H9 (cell line): ENCODE measurements at regions not wholly inside any gene's neighbourhood (a gene's known extent, or its start where the extent isn't known, plus 50 kb on each side); places are given as distances from the start of the nearest gene placed in this dataset.

Experiments
- DNase-seq: peaks from one replicate; pipeline ENCODE4 v3.0.0-alpha.2; 2017
- H2AFZ ChIP-seq: one replicate; pipeline ENCODE4 v1.6.1; 2013; ENCODE audit warnings: mild to moderate bottlenecking, low read length, control low read depth, moderate library complexity
- H2AK5ac ChIP-seq: 2 replicates; pipeline ENCODE4 v1.6.1; 2013; ENCODE audit warnings: low read length, control low read depth, mixed read lengths; ENCODE audit not compliant: insufficient read length
- H2BK120ac ChIP-seq: one replicate; pipeline ENCODE4 v1.6.1; 2013; ENCODE audit warnings: low read depth, mild to moderate bottlenecking, low read length, control low read depth, inconsistent platforms; ENCODE audit not compliant: poor library complexity, severe bottlenecking
- H2BK12ac ChIP-seq: 2 replicates; pipeline ENCODE4 v1.6.1; 2013; ENCODE audit warnings: low read length, control low read depth, mixed read lengths, low read depth; ENCODE audit not compliant: insufficient read length
- H2BK15ac ChIP-seq: 2 replicates; pipeline ENCODE4 v1.6.1; 2013; ENCODE audit warnings: low read depth, low read length, control low read depth
- H2BK20ac ChIP-seq: one replicate; pipeline ENCODE4 v1.6.1; 2013; ENCODE audit warnings: low read depth, mild to moderate bottlenecking, low read length, control low read depth, inconsistent platforms; ENCODE audit not compliant: poor library complexity, severe bottlenecking
- H2BK5ac ChIP-seq: 2 replicates; pipeline ENCODE4 v1.6.1; 2013; ENCODE audit warnings: low read length, control low read depth, mixed read lengths; ENCODE audit not compliant: insufficient read length
- H3K14ac ChIP-seq: 2 replicates; pipeline ENCODE4 v1.6.1; 2013; ENCODE audit warnings: low read length, control low read depth; ENCODE audit not compliant: insufficient read depth
- H3K18ac ChIP-seq: 2 replicates; pipeline ENCODE4 v1.6.1; 2013; ENCODE audit warnings: low read depth, mild to moderate bottlenecking, mixed read lengths, low read length, control low read depth; ENCODE audit not compliant: insufficient read length
- H3K23ac ChIP-seq: 2 replicates; pipeline ENCODE4 v1.6.1; 2013; ENCODE audit warnings: low read length, control low read depth, mixed read lengths, low read depth; ENCODE audit not compliant: insufficient read length
- H3K23me2 ChIP-seq: 2 replicates; pipeline ENCODE4 v1.6.1; 2013; ENCODE audit warnings: low read depth, mild to moderate bottlenecking, mixed read lengths, low read length, control low read depth; ENCODE audit not compliant: insufficient read length, poor library complexity, severe bottlenecking
- H3K27ac ChIP-seq: 2 replicates; pipeline ENCODE4 v1.5.1; 2013; ENCODE audit warnings: low read length, control low read depth, mixed read lengths, low read depth; ENCODE audit not compliant: insufficient read length
- H3K27me3 ChIP-seq: 2 replicates; pipeline ENCODE4 v1.6.1; 2013; ENCODE audit warnings: low read length, control low read depth, inconsistent platforms; ENCODE audit not compliant: insufficient read depth
- H3K4ac ChIP-seq: 2 replicates; pipeline ENCODE4 v1.6.1; 2013; ENCODE audit warnings: low read depth, mild to moderate bottlenecking, control low read depth, inconsistent platforms, low read length, moderate library complexity
- H3K4me1 ChIP-seq: 2 replicates; pipeline ENCODE4 v1.6.1; 2013; ENCODE audit warnings: low read length, control low read depth, inconsistent platforms; ENCODE audit not compliant: insufficient read depth
- H3K4me2 ChIP-seq: 2 replicates; pipeline ENCODE4 v1.6.1; 2013; ENCODE audit warnings: low read length, control low read depth, mixed read lengths; ENCODE audit not compliant: insufficient read length, insufficient read depth
- H3K56ac ChIP-seq: 2 replicates; pipeline ENCODE4 v1.6.1; 2013; ENCODE audit warnings: low read depth, mild to moderate bottlenecking, mixed read lengths, low read length, control low read depth; ENCODE audit not compliant: insufficient read length
- H3K79me1 ChIP-seq: 2 replicates; pipeline ENCODE4 v1.6.1; 2013; ENCODE audit warnings: low read depth, mild to moderate bottlenecking, moderate library complexity, low read length, control low read depth, inconsistent platforms; ENCODE audit not compliant: insufficient read depth, poor library complexity, severe bottlenecking
- H3K79me2 ChIP-seq: 2 replicates; pipeline ENCODE4 v1.6.1; 2013; ENCODE audit warnings: low read length, control low read depth, inconsistent platforms; ENCODE audit not compliant: insufficient read depth
- H3K9ac ChIP-seq: 2 replicates; pipeline ENCODE4 v1.6.1; 2013; ENCODE audit warnings: low read length, control low read depth, mixed read lengths; ENCODE audit not compliant: insufficient read length; ENCODE audit errors: extremely low read depth
- H3K9me3 ChIP-seq: one replicate; pipeline ENCODE4 v1.6.1; 2013; ENCODE audit warnings: low read depth, low read length, inconsistent platforms; ENCODE audit not compliant: control insufficient read depth
- H3T11ph ChIP-seq: one replicate; pipeline ENCODE4 v1.6.1; 2013; ENCODE audit warnings: mild to moderate bottlenecking, low read length, control low read depth, inconsistent platforms
- H4K20me1 ChIP-seq: one replicate; pipeline ENCODE4 v1.6.1; 2013; ENCODE audit not compliant: control insufficient read depth, insufficient read length, insufficient read depth
- H4K5ac ChIP-seq: 2 replicates; pipeline ENCODE4 v1.6.1; 2013; ENCODE audit warnings: low read depth, mild to moderate bottlenecking, mixed read lengths, low read length, control low read depth; ENCODE audit not compliant: insufficient read length
- H4K8ac ChIP-seq: replicated peaks from 2 replicates; pipeline ENCODE4 v1.6.1; 2013; ENCODE audit warnings: low read length, control low read depth, mixed read lengths, low read depth; ENCODE audit not compliant: insufficient read length
- H4K91ac ChIP-seq: 2 replicates; pipeline ENCODE4 v1.6.1; 2013; ENCODE audit warnings: low read depth, mild to moderate bottlenecking, moderate library complexity, mixed read lengths, low read length, control low read depth; ENCODE audit not compliant: insufficient read length
- H3K27ac Mint-ChIP-seq, 3 experiments: 2 replicates in 2 of 3; 3 replicates in 1 of 3; pipeline ENCODE4 v1.8.0; 2020 to 2021; ENCODE audit warnings: mixed read lengths in 3 of 3, mild to moderate bottlenecking in 1 of 3, moderate library complexity in 1 of 3
- H3K27me3 Mint-ChIP-seq: 2 replicates; pipeline ENCODE4 v1.8.0; 2021; ENCODE audit warnings: low read depth, mild to moderate bottlenecking, moderate library complexity, mixed read lengths
- H3K36me3 Mint-ChIP-seq, 3 experiments: 2 replicates in 2 of 3; 3 replicates in 1 of 3; pipeline ENCODE4 v1.8.0; 2020 to 2021; ENCODE audit warnings: low read depth in 3 of 3, mixed read lengths in 3 of 3; ENCODE audit not compliant: insufficient read depth in 1 of 3
- H3K4me1 Mint-ChIP-seq, 2 experiments: 2 replicates each; pipeline ENCODE4 v1.8.0; 2020; ENCODE audit warnings: mixed read lengths in 2 of 2
- H3K4me3 Mint-ChIP-seq, 2 experiments: 2 replicates in 1 of 2; 3 replicates in 1 of 2; pipeline ENCODE4 v1.8.0; 2020 to 2021; ENCODE audit warnings: mild to moderate bottlenecking in 2 of 2, mixed read lengths in 2 of 2, moderate library complexity in 1 of 2
- H3K9me3 Mint-ChIP-seq, 2 experiments: 2 replicates in 1 of 2; 3 replicates in 1 of 2; pipeline ENCODE4 v1.8.0; 2020; ENCODE audit warnings: mild to moderate bottlenecking in 2 of 2, mixed read lengths in 2 of 2, moderate library complexity in 1 of 2
- WGBS: extraction: QIAGEN DNeasy Blood & Tissue Kit; methylation state at CpG from one replicate; pipeline ENCODE4 v1.1.7; 2013; ENCODE audit warnings: missing lambda C conversion rate, low lambda C conversion rate, mixed read lengths; ENCODE audit not compliant: insufficient read length; ENCODE audit errors: extremely low coverage; 5-methylcytosine and 5-hydroxymethylcytosine counted together
- TF ChIP-seq, protein P1 (sequence below): fragments of 200-600 bp; sonication (generic); conservative IDR thresholded peaks from 3 replicates; pipeline ENCODE4 v1.8.0; 2021; ENCODE audit warnings: antibody characterized with exemption, mild to moderate bottlenecking

DNA sequence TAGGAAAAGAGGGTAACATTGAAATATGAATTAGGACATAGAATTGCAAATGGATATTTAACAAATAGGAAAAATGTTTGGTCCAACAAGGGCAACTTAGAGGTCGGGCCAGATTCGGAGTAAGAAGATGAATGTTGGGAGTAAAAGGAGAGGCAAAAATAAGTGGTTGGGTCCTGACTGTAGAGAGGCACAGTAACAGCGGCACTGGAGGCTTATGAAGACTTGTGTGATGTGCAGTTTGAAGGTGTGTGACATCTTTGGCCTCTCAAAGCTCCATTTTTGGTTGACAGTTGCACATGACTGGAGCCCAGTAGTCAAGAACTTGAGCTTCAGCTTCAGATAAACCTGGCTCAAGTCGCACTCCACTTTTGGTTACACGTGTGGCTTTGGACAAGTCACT lies 109.9 kb upstream of the PAXBP1 start:
- no CpG with 5 or more reads among the region's 5 CpGs for WGBS
- Histone ChIP-seq H4K91ac (no peak overlapping the region), H4K8ac (no peak overlapping the region), H4K5ac (no peak overlapping the region), H3K4ac (no peak overlapping the region), H4K20me1 (no peaks in the 10 kb centered on the region), H3K79me2 (no peaks in the 10 kb centered on the region), H3K27me3 (no peaks in the 10 kb centered on the region), H3K9ac (no peak overlapping the region), H2AK5ac (no peak overlapping the region), H3K4me1 (no peaks in the 10 kb centered on the region), H3K18ac (no peak overlapping the region), H3K79me1 (no peaks in the 10 kb centered on the region), H3K27ac (no peak overlapping the region), H2AFZ (no peak overlapping the region), H3K14ac (no peak overlapping the region), H2BK15ac (no peak overlapping the region), H3K4me2 (no peak overlapping the region), H3K23ac (no peak overlapping the region), H2BK5ac (no peak overlapping the region), H3K23me2 (no peaks in the 10 kb centered on the region), H2BK12ac (no peak overlapping the region), H2BK120ac (no peak overlapping the region), H2BK20ac (no peak overlapping the region), H3K56ac (no peak overlapping the region), H3K9me3 (no peaks in the 10 kb centered on the region), H3T11ph (no peak overlapping the region)
- H3K27ac Mint-ChIP-seq = no peak overlapping the region
- no peaks in the 10 kb centered on the region for H3K9me3 Mint-ChIP-seq
- H3K4me3 Mint-ChIP-seq = no peak overlapping the region
- H3K36me3 Mint-ChIP-seq = no peaks in the 10 kb centered on the region
- TF ChIP-seq, protein P1, sequence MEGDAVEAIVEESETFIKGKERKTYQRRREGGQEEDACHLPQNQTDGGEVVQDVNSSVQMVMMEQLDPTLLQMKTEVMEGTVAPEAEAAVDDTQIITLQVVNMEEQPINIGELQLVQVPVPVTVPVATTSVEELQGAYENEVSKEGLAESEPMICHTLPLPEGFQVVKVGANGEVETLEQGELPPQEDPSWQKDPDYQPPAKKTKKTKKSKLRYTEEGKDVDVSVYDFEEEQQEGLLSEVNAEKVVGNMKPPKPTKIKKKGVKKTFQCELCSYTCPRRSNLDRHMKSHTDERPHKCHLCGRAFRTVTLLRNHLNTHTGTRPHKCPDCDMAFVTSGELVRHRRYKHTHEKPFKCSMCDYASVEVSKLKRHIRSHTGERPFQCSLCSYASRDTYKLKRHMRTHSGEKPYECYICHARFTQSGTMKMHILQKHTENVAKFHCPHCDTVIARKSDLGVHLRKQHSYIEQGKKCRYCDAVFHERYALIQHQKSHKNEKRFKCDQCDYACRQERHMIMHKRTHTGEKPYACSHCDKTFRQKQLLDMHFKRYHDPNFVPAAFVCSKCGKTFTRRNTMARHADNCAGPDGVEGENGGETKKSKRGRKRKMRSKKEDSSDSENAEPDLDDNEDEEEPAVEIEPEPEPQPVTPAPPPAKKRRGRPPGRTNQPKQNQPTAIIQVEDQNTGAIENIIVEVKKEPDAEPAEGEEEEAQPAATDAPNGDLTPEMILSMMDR = no peak
- no peak for DNase-seq
- peaks cover 4% of the 10 kb centered on the region; the same call in 1 of the 2 replicates for H3K27me3 Mint-ChIP-seq
- peaks cover 0 to 3% of the 10 kb centered on the region in 2 experiments; a peak in 2 of 4 replicates for H3K4me1 Mint-ChIP-seq
